SJSA1 (cell line): ENCODE measurements at regions not wholly inside any gene's neighbourhood (a gene's known extent, or its start where the extent isn't known, plus 50 kb on each side); places are given as distances from the start of the nearest gene placed in this dataset.
"Not testable (repeated sequence)": the region's sequence is repeated elsewhere in the genome, so short reads cannot be mapped to it uniquely, and the experiment has no call there.

Experiments
- DNase-seq, 2 experiments: peaks; one replicate each; pipeline ENCODE4 v3.0.0-alpha.2; 2015 to 2020; ENCODE audit warnings: low spot score in 2 of 2, low read depth in 1 of 2
- H3K27ac ChIP-seq: fragments of 250-450 bp; sonication (Bioruptor Pico); 2 replicates; pipeline ENCODE4 v1.5.1; 2020; ENCODE audit warnings: mild to moderate bottlenecking, moderate library complexity
- H3K27me3 ChIP-seq: fragments of 250-450 bp; sonication (Bioruptor Pico); replicated peaks from 2 replicates; pipeline ENCODE4 v1.5.1; 2020; ENCODE audit warnings: mild to moderate bottlenecking, moderate library complexity
- H3K36me3 ChIP-seq: fragments of 250-450 bp; sonication (Bioruptor Pico); 2 replicates; pipeline ENCODE4 v1.5.1; 2020; ENCODE audit warnings: mild to moderate bottlenecking
- H3K4me1 ChIP-seq: fragments of 250-450 bp; sonication (Bioruptor Pico); replicated peaks from 2 replicates; pipeline ENCODE4 v1.6.1; 2021; ENCODE audit warnings: mild to moderate bottlenecking
- H3K4me3 ChIP-seq: fragments of 250-450 bp; sonication (Bioruptor Pico); 2 replicates; pipeline ENCODE4 v1.5.1; 2020; ENCODE audit warnings: mild to moderate bottlenecking
- H3K9me3 ChIP-seq: fragments of 250-450 bp; sonication (Bioruptor Pico); replicated peaks from 2 replicates; pipeline ENCODE4 v1.5.1; 2020; ENCODE audit warnings: mild to moderate bottlenecking

- Histone ChIP-seq H3K4me3 (no peak overlapping the region), H3K36me3 (no peaks in the 10 kb centered on the region), H3K9me3 (0 out of 2 replicates have a peak, but pooled peaks cover 3% of the 10 kb centered on the region), H3K27ac (no peak overlapping the region), H3K27me3 (no peaks in the 10 kb centered on the region; the same call in 1 of the 2 replicates), H3K4me1 (no peaks in the 10 kb centered on the region)
- no peak for DNase-seq
These were observed 203.7 kb downstream of the MN1 start for GRCh38 chr22:27597703-27598444.

- DNase-seq: no peak
- H3K9me3 ChIP-seq: 0 out of 2 replicates have a peak, but pooled peaks cover 3% of the 10 kb centered on the region
- H3K27me3 ChIP-seq: no peaks in the 10 kb centered on the region; the same call in 1 of the 2 replicates
- H3K27ac ChIP-seq: no peak overlapping the region
- H3K36me3 ChIP-seq: no peaks in the 10 kb centered on the region
- H3K4me1 ChIP-seq: no peaks in the 10 kb centered on the region
- H3K4me3 ChIP-seq: no peak overlapping the region
These were observed 202.8 kb downstream of the MN1 start for GRCh38 chr22:27598792-27599191.

- DNase-seq: no peak
- no peaks in the 10 kb centered on the region for H3K4me1 ChIP-seq
- H3K4me3 ChIP-seq: no peak overlapping the region
- 0 out of 2 replicates have a peak, but pooled peaks cover 3% of the 10 kb centered on the region for H3K9me3 ChIP-seq
- H3K27me3 ChIP-seq: no peaks in the 10 kb centered on the region; the same call in 1 of the 2 replicates
- no peak overlapping the region for H3K27ac ChIP-seq
- no peaks in the 10 kb centered on the region for H3K36me3 ChIP-seq
These were observed 200.4 kb downstream of the MN1 start for GRCh38 chr22:27601195-27601594.

GRCh38 chr22:27602390-27602789 lies 199.2 kb downstream of the MN1 start:
- H3K27me3 ChIP-seq: no peaks in the 10 kb centered on the region; the same call in 1 of the 2 replicates
- no peak overlapping the region for H3K4me3 ChIP-seq
- no peak overlapping the region for H3K27ac ChIP-seq
- H3K4me1 ChIP-seq: no peaks in the 10 kb centered on the region
- no peak for DNase-seq
- H3K36me3 ChIP-seq: no peaks in the 10 kb centered on the region
- 0 out of 2 replicates have a peak, but pooled peaks cover 3% of the 10 kb centered on the region for H3K9me3 ChIP-seq

GRCh38 chr22:27603111-27603799 lies 198.3 kb downstream of the MN1 start:
- no peaks in the 10 kb centered on the region for H3K36me3 ChIP-seq
- 0 out of 2 replicates have a peak, but pooled peaks cover 3% of the 10 kb centered on the region for H3K9me3 ChIP-seq
- no peak for DNase-seq
- H3K27ac ChIP-seq: no peak overlapping the region
- H3K4me1 ChIP-seq: no peaks in the 10 kb centered on the region
- no peak overlapping the region for H3K4me3 ChIP-seq
- no peaks in the 10 kb centered on the region; the same call in 1 of the 2 replicates for H3K27me3 ChIP-seq

- H3K27me3 ChIP-seq: no peaks in the 10 kb centered on the region; the same call in 1 of the 2 replicates
- H3K27ac ChIP-seq: no peak overlapping the region
- no peaks in the 10 kb centered on the region for H3K4me1 ChIP-seq
- H3K36me3 ChIP-seq: no peaks in the 10 kb centered on the region
- 0 out of 2 replicates have a peak, but pooled peaks cover 3% of the 10 kb centered on the region for H3K9me3 ChIP-seq
- H3K4me3 ChIP-seq: no peak overlapping the region
- DNase-seq: no peak
These were observed 197.8 kb downstream of the MN1 start for GRCh38 chr22:27603800-27604144.

- no peaks in the 10 kb centered on the region; the same call in 1 of the 2 replicates for H3K27me3 ChIP-seq
- 0 out of 2 replicates have a peak, but pooled peaks cover 3% of the 10 kb centered on the region for H3K9me3 ChIP-seq
- no peaks in the 10 kb centered on the region for H3K36me3 ChIP-seq
- no peaks in the 10 kb centered on the region for H3K4me1 ChIP-seq
- no peak overlapping the region for H3K4me3 ChIP-seq
- no peak overlapping the region for H3K27ac ChIP-seq
- no peak for DNase-seq
These were observed 196.2 kb downstream of the MN1 start for GRCh38 chr22:27605390-27605789.

- not testable (repeated sequence) for H3K36me3 ChIP-seq, H3K4me3 ChIP-seq, H3K27me3 ChIP-seq, DNase-seq, H3K4me1 ChIP-seq, H3K27ac ChIP-seq, H3K9me3 ChIP-seq
These were observed 193.8 kb downstream of the MN1 start for GRCh38 chr22:27607750-27608149.

GRCh38 chr22:27609451-27609888 lies 192.1 kb downstream of the MN1 start:
- no peaks in the 10 kb centered on the region for H3K36me3 ChIP-seq
- H3K27me3 ChIP-seq: peaks cover 19% of the 10 kb centered on the region
- DNase-seq: no peak
- H3K9me3 ChIP-seq: no peaks in the 10 kb centered on the region
- no peak overlapping the region for H3K27ac ChIP-seq
- no peaks in the 10 kb centered on the region for H3K4me1 ChIP-seq
- no peak overlapping the region for H3K4me3 ChIP-seq

GRCh38 chr22:27610164-27610563 lies 191.4 kb downstream of the MN1 start:
- H3K27me3 ChIP-seq: peaks cover 25% of the 10 kb centered on the region
- not testable (repeated sequence) for H3K9me3 ChIP-seq, H3K27ac ChIP-seq, H3K4me1 ChIP-seq, DNase-seq, H3K4me3 ChIP-seq, H3K36me3 ChIP-seq

- no peaks in the 10 kb centered on the region for H3K36me3 ChIP-seq
- H3K27me3 ChIP-seq: peaks cover 27% of the 10 kb centered on the region
- H3K4me3 ChIP-seq: no peak overlapping the region
- no peak for DNase-seq
- no peaks in the 10 kb centered on the region for H3K4me1 ChIP-seq
- no peak overlapping the region for H3K27ac ChIP-seq
- no peaks in the 10 kb centered on the region for H3K9me3 ChIP-seq
These were observed 190.4 kb downstream of the MN1 start for GRCh38 chr22:27610863-27611786.

- H3K27ac ChIP-seq: no peak overlapping the region
- no peak overlapping the region for H3K4me3 ChIP-seq
- peaks cover 27% of the 10 kb centered on the region for H3K27me3 ChIP-seq
- no peak for DNase-seq
- no peaks in the 10 kb centered on the region for H3K36me3 ChIP-seq
- no peaks in the 10 kb centered on the region for H3K9me3 ChIP-seq
- H3K4me1 ChIP-seq: no peaks in the 10 kb centered on the region
These were observed 189.4 kb downstream of the MN1 start for GRCh38 chr22:27612115-27612514.

- no peak overlapping the region for H3K4me3 ChIP-seq
- H3K36me3 ChIP-seq: no peaks in the 10 kb centered on the region
- no peaks in the 10 kb centered on the region for H3K9me3 ChIP-seq
- H3K4me1 ChIP-seq: no peaks in the 10 kb centered on the region
- DNase-seq: no peak
- peaks cover 27% of the 10 kb centered on the region for H3K27me3 ChIP-seq
- no peak overlapping the region for H3K27ac ChIP-seq
These were observed 188.2 kb downstream of the MN1 start for GRCh38 chr22:27613099-27614005.
